SU-DHL-6 (cell line): ENCODE measurements at regions not wholly inside any gene's neighbourhood (a gene's known extent, or its start where the extent isn't known, plus 50 kb on each side); places are given as distances from the start of the nearest gene placed in this dataset.

Experiments
- CTCF ChIP-seq: fragments of 200-600 bp; sonication (generic); IDR thresholded peaks from one replicate; pipeline ENCODE4 v1.5.1; 2017; ENCODE audit warnings: antibody characterized with exemption, mild to moderate bottlenecking, low read length, moderate library complexity; ENCODE audit not compliant: insufficient read depth, poor library complexity, severe bottlenecking
- EZH2phosphoT487 ChIP-seq: fragments of 200-600 bp; sonication (generic), shearing (Covaris generic); conservative IDR thresholded peaks from 2 replicates; pipeline ENCODE4 v1.6.1; 2018; ENCODE audit warnings: mild to moderate bottlenecking, antibody characterized with exemption, low read length, moderate library complexity, mixed read lengths

GRCh38 chr4:14607001-14607400 lies 395.3 kb upstream of the CPEB2 start:
- TF ChIP-seq CTCF = no peak
- TF ChIP-seq EZH2phosphoT487 = no peak
